WI38 (cell line): ENCODE measurements at regions not wholly inside any gene's neighbourhood (a gene's known extent, or its start where the extent isn't known, plus 50 kb on each side); places are given as distances from the start of the nearest gene placed in this dataset.
A peak's percentile ranks its signal among the peaks of the same experiment; 100 is the strongest.

Experiments used
- H3K4me3 ChIP-seq: 2 replicates; pipeline ENCODE4 v1.5.1; 2011; ENCODE audit warnings: low read depth, mild to moderate bottlenecking, control low read depth, low read length
- CTCF ChIP-seq: IDR thresholded peaks from 2 replicates; pipeline ENCODE4 v1.5.1; 2012; ENCODE audit warnings: low read depth, mild to moderate bottlenecking, control low read depth, low read length

- no peak for TF ChIP-seq CTCF
These were observed 140.6 kb upstream of the ARX start for GRCh38 chrX:25156323-25156722.

GRCh38 chrX:25154168-25154567 is 138.4 kb upstream of the ARX start:
- no peak overlapping the region for H3K4me3 ChIP-seq
- TF ChIP-seq CTCF, result no peak

More at GRCh38 chrX:25156323-25156722, 140.6 kb upstream of the ARX start:
- H3K4me3 ChIP-seq, result no peak overlapping the region

- TF ChIP-seq CTCF, result no peak
- no peak overlapping the region for H3K4me3 ChIP-seq
These were observed 136.0 kb upstream of the ARX start for GRCh38 chrX:25151749-25152148.

GRCh38 chrX:25144043-25144940 is 128.5 kb upstream of the ARX start:
- no peak overlapping the region for H3K4me3 ChIP-seq
- peak; percentile 59 for TF ChIP-seq CTCF

- H3K4me3 ChIP-seq, result no peak overlapping the region
- no peak for TF ChIP-seq CTCF
These were observed 127.8 kb upstream of the ARX start for GRCh38 chrX:25143596-25143995.

- no peak overlapping the region for H3K4me3 ChIP-seq
- no peak for TF ChIP-seq CTCF
These were observed 125.9 kb upstream of the ARX start for GRCh38 chrX:25141684-25142083.

GRCh38 chrX:25131055-25131454 is 115.3 kb upstream of the ARX start:
- no peak overlapping the region for H3K4me3 ChIP-seq
- no peak for TF ChIP-seq CTCF
